Occipital lobe (tissue), 1 donor: ENCODE measurements at regions not wholly inside any gene's neighbourhood (a gene's known extent, or its start where the extent isn't known, plus 50 kb on each side); places are given as distances from the start of the nearest gene placed in this dataset.
"Not testable (repeated sequence)": the region's sequence is repeated elsewhere in the genome, so short reads cannot be mapped to it uniquely, and the experiment has no call there.

ENCODE experiments used
- DNase-seq: peaks from one replicate; lab custom pipeline; 2025; lab: John Stamatoyannopoulos, UW

DNA sequence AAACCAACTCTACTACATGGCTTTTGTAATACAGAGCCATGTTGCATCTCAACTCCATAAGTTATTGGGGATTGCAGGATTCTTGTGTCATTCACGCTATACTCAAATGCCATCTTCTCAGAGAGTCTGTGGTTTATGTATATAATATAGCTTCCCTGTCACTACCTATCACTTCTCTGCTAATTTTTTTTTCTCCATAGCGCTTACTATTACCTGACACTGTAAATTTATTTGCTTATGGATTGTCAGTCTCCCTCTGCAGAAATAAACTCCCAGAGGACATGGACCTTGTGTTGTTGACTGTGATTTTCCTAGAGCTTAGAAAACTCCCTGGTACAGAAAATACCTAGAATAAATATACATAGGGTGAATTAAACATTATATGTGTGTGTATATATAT lies 990.5 kb downstream of the TBL1XR1 start:
- DNase-seq = no peak

DNA sequence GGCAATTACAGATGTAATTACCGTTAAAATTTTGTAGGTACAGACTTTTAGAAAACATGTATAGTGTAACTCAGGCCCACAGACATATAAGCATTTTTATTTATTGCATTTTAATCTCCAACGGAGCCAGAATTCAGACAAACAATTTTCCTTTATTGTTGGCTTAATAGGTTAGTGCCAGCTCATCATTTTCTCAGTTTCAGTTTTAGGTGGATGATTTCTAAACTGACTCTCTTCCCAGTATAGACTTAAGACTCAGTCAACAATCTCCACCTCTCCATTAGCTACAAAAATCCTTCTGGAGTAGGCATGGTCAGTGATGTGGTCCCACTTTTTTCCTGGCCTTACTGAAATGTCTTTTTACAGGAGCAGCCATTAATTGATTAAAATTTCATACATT lies 994.6 kb downstream of the TBL1XR1 start:
- DNase-seq = no peak

DNA sequence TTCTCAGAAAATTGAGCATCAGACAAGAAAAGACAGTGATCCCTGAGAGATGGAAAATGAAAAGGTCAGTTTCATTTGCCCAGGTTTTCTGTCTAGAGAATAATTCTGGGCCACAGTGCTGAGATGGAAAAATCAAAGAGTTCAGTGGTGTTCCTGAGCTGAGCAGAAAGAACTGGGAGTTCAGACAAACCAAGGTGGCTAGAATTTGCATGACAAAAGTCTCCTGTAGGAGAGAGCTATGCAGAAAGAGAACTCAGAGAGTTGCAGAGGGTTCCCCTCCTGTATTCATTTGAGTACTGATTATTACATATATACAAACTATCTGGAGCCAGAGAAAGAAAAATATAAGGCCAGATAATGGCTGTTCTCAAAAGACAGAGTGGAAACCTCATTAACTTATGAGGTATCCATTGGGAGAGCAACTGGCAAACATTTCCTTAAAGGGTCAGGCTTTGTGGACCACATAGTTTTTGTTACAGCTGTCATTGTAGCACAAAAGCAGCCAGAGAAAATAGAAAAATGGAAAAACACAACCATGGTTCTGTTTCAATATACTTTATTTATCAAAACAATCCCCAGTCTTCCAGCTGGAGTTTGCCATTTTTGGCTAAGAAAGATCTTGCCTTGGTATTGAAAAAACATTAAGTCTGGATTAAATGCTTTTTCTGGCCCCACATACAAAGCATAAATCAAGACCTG lies 1004.1 kb downstream of the TBL1XR1 start:
- DNase-seq = no peak

DNA sequence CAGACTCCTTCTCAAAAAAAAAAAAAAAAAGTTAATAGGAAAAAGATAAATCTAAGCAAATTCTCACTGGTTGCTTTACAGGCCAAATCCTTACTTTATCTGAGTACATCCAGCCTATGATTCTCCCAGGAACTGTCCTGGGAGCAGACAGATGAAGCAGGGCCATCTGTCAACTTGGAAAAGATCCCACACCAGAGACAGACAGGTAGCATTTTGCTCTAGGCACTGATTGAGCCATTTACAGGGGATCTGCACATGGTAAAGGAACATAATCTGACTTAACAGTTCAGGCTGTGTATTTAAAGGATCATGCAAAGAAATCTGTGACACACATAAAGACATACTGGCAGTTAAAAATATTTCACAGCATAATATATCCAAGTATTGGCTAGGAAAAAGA lies 1006.5 kb downstream of the TBL1XR1 start:
- no peak for DNase-seq

DNA sequence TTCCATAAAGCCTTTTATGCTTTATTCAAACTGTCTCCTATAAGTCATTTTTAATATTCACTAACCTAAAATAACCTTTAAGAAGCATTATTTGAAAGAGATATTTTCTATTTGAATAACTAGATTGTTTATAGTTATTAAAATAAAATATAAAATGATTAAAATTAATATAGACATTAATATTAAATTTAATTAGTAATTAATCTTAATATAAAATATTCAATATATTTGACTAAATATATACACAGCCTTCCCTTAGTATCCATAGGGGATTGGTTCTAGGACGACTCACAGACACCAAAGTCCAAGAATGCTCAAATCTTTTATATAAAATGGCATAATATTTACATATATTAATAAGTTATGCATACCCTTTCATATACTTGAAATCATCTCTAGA lies 1014.1 kb downstream of the TBL1XR1 start:
- no peak for DNase-seq

DNA sequence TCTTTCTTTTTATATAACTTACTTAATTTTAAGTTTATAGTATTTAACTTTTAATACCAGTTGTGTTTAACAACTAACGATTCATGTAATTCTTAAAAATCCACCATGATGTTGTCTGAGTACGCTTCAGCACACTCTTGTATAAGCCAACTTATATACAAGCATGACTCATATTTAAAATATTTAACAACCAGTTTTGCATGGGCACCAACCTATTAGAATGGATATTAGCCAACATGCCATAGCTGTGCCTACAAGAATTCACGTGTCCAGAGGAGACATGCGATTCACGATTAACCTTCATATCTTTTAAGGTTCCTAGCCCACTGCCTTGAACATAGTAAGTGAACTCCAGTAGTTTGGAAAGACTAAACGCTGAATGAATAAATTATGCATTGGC lies 1023.2 kb downstream of the TBL1XR1 start:
- no peak for DNase-seq

DNA sequence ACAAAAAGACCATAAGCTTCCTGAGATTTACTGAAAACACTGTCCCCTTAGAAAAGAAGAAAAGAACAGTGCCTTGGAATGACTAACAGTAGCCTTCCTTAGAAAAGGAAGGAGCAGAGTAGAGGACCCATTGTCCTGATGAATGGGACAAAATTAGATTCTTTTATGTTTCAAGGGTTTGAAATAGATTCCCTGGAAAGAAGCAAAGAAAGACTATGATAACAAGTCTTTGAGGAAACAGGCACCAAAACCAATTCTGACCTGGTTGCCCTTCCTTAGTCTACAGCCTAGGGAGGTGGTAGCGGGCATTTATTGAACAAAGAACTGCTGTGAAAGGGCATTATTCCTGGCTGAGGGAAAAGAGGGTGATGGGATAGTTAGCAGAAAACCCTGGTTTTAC lies 1024.8 kb downstream of the TBL1XR1 start:
- DNase-seq = no peak

DNA sequence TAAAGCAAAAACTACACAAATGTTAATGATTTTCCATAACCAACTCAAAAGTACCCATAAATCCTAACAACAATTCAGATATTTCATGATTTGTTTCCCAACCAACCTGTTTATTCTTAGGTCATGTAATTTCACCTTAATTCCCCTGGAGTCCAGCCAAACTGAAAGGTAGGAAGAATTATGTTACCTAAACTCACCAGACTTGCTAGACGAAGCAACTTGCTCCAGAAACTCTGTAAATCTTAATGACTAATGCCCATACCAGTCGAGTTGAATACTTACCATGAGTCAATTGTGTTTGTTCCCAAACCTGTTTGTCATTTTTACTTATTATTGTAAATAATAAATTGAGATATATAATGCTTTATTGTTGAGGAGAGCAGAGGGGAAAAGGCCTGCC lies 1030.0 kb downstream of the TBL1XR1 start:
- DNase-seq = no peak

DNA sequence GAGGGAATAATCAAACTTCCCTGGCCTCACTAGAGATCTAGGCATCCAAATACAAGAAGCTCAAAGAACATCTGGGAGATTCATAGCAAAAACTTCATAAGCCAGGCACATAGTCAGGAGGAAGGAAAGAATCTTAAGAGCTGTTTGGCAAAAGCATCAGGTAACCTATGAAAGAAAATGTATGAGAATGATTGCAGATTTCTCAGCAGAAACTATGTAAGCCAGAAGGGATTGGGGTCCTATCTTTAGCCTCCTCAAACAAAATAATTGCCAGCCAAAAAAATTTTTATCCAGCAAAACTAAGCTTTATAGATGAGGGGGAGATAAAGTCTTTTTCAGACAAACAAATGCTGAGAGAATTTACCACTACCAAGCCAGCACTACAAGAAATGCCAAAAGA lies 1036.3 kb downstream of the TBL1XR1 start:
- DNase-seq = no peak

DNA sequence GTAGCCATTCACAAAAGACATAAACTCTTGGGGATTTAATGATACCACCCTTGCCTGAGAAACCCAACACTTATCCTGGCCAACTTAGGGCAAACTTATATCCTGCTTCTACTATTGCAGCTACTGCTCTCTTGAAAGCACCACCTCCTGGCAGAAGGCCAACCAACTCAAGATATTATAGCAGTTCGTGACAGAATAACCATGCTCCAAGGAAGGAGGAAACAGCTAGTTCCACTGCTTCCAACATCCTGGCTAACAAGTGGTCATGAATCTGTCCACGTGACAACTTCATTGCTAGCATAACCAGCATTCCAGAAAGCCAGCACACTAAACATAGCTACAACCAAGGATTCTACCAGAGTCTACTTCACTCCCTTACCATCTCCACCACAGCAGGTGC lies 1037.5 kb downstream of the TBL1XR1 start:
- no peak for DNase-seq

DNA sequence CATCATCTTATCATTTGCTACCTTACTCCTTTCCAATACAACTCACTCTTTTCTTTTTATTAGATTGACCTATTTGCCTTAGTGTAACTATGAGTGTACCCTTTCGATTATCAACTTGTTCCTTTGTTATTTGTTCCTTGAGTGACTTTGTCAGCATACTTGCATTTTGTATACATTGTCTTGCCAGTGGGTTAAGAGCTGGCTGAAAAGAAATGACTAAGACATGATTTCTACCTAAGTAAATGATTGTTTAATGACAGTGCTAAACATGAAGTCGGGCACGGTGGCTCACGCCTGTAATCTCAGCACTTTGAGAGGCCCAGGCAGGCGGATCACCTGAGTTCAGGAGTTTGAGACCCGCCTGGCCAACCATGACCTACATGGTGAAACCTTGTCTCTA lies 1042.3 kb downstream of the TBL1XR1 start:
- no peak for DNase-seq

DNA sequence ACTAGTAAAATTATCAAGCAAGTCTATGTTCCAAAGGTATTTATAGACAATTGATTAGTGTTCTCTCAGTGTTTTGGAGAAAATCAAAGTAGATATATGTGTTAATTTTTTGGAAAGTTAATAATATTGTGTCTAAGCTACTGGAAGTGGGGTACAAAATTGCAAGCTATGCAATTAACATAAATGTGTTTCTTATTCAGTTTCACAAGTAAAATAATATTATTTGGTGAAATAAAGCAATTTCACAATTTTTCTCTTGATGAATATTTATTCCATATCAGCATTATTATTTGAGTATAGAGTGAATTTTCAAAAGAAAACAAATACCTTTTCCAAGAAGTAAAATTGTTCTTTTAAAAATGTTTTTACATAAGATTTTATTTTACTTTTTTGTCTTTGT lies 1047.7 kb downstream of the TBL1XR1 start:
- DNase-seq = no peak

DNA sequence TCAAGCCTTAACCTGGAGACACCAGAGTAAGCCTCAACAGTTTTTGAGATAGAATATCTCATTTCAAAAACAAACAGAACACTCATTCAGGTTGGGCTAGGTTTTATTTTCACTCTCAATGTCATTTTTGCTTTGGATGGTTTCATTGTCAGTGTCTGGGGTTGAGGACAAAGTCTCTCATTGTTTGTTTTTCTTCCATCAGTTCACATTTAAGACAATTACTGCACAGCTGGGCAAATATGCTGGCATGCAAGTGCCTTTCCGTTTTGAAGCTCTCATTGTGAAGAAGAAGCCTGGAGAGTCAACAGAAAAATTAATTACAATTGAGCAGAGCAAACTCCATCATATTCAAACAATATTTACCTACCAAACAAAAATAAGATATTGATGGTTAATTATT lies 1050.0 kb downstream of the TBL1XR1 start:
- DNase-seq = no peak

DNA sequence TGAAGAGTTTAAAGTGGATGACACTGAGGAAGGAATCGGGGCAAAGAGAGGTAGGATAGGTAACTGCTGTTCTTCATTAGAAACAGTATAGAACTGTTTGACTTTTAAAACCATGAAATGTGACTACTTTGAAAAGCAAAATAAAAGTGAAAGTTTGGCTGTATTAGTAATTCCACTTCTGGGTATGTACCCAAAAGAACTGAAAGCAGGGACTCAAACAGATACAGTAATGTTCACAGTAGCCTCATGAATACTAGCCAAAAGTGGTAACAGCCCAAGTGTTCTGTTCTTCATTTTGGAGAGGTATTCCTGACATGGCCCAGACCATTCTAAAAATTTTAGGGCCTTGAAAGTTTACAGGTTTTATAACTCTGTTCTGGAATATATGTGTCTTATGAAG lies 1055.4 kb downstream of the TBL1XR1 start:
- DNase-seq = no peak

DNA sequence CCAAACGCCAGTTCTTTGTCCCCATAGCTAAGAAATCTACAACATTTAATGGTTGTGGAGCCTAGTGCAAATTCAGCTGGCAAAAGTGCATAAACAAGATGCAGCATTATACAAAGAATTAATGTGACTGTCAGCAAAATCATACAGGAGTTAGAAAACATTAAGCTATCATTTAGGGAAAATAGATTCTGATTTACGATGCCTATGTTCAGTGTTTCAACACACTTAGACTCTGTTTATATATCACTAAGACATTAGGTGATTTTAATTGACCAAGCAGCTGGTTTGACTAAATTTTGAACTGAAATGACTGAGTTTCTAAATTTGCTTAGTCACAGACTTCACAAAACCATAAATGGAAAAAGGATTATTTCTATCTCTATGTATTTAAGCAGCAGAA lies 1076.8 kb downstream of the TBL1XR1 start:
- DNase-seq = no peak

DNA sequence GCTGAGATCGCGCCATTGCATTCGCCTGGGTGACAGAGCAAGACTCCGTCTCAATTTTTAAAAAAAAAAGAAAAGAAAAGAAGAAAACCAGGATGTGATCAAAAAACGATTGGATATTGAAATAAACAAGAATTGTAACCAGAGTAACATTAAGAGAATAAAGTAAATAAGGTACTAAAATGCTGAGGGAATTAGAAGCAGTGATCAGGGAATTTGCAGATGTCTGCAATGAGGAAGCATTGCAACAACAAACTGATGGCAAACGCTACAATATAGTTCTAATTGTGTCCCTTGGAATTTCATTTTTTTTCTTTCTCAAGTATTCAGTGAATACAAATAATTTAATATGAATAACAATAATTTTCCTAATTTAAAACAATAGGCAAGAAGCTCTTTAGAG lies 1077.5 kb downstream of the TBL1XR1 start:
- DNase-seq = no peak

DNA sequence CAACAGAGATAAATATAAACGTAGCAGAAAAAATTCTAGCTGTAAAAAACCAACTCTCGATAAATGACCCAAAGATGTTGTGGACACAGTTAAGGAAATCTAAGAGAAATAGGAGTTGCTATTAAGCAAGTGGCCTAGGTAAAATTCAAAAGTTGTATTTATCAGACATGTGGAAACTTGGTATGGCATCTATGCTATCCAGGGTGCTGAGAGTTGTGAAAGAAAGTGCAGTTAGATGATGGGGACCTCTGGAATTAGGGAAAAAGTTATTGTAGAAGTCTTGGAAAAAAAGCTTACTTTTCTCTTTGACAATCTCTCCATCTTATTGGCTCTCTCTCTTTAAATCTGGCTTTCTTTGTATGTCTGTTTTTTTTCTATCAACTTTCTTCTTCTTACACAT lies 1090.9 kb downstream of the TBL1XR1 start:
- no peak for DNase-seq

DNA sequence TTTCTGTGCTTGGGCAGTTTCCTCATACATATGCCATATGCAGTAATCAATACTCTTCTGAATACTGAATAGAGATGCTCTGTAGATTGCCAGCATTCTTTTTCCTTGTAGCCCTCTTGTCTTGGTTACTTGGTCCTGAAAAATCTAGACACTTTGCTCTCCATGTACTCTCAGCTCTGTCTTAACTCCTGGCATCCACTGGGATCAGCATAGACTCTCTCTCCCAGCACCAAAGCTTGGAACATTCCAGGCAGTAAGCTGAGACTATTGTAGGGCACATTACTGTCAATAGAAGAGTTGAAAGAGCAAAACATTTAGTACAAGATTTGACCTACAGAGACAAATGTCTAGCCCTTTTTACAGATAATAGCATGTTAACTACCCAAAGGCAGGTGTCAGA lies 1100.3 kb downstream of the TBL1XR1 start:
- DNase-seq = no peak

DNA sequence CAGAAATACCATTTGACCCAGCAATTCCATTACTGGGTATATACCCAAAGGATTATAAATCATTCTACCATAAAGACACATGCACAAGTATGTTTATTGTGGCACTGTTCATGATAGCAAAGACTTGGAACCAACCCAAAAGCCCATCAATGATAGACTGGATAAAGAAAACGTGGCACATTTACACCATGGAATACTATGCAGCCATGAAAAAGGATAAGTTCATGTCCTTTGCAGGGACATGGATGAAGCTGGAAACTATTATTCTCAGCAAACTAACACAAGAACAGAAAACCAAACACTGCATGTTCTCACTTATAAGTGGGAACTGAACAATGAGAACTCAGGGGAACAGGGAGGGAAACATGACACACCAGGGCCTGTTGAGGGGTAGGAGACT lies 1103.4 kb downstream of the TBL1XR1 start:
- DNase-seq = not testable (repeated sequence)

DNA sequence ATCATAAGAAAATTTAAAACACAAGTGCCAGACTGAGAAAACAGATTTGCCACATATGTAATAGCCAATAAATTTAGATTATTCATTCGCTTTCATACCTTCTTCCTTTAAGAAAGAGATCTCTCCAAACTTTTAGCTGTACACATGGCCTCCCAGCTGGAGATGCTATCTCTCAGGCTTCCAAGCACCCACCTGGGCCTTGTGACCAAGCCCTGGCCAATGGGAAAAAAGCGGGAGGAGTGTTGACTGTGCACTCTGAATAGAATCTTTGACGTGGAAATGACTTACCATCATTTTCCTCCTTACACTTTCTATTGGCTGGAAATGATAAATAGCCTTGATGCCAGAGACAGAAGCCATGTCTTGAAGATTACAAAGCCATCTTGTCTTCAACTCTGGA lies 1106.6 kb downstream of the TBL1XR1 start:
- no peak for DNase-seq

DNA sequence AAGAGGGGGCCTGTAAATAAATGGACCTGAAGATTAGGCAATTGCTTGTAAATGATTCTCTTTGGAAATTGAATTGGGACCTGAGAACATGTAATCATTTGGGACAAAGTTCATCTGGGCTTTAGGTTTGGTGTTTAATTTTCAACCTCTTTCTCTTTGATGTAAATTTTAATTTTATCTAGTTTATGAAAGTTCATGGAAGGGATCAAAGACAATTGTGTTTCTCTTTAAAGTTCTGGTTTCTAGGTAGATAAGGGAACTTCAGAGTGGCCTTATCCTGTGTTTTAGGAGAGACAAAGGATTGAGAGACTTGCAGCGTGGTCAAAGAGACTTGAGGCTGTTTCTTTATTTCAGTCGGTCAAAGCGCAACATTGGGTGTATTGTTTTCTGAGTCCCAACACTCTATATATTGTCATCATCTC lies 1108.3 kb downstream of the TBL1XR1 start:
- DNase-seq = no peak

DNA sequence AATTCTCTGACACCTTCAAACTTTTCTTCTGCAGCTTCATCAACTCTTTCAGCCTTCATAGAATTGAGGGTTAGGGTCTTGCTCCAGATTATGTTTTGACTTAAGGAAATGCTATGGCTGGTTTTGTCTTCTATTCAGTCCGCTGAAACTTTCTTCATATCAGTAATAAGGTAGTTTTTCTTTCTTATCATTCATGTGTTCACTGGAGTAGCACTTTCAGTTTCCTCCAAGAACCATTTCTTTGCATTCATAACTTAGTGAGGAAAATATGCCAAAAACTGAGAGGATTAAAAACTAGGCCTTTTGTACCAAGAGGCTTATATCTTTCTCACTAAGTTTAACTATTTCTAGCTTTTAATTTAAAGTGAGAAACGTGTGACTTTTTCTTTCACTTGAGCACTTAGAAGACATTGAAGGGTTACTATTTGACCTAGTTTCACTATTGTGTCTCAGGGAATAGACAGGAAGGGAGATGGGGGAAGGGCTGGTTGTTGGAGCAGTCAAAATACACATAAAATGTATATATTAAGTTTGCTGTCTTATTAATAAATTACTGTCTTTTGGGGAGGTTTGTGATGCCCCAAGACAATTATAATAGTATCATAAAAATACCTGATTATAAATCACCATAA lies 1110.1 kb downstream of the TBL1XR1 start:
- DNase-seq = no peak

DNA sequence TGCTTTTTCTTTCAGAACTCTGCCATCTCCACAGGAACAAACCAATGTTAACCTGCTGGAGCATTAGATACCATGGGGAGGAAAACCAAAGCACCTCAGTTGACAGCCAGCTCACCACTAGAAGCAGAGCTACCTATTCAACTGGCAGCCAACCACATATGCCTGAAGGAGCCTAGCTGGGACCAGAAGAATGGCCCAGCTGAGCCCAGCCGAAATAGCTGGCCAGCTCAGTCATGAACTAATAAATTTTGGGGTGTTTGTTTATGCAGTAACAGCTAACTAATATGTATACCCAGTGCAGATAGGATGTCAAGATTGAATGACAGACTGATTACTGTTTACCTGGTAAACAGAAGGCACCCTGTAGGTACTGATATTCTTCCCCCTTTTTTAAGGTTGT lies 1117.5 kb downstream of the TBL1XR1 start:
- no peak for DNase-seq

DNA sequence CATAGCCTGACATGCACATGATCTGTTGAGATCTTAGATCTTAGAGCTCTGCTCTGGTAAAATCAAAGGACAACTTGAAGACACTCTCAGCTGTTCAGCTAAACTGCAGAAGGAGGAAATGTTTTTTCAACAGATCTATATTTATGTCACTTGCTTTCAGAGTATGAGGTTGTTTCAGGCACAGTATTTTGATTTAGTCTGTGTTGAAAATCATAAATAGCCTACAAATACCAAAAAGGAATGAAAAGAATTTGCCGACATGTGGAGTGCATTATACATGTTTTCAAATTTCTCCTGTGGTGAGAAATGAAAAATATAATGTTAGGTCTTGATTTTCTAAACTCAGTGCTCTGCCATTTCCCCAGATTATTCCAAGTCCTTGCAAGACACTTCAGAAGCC lies 1118.4 kb downstream of the TBL1XR1 start:
- DNase-seq = no peak
